Right lobe of liver (tissue), 6 donors: ENCODE measurements at regions not wholly inside any gene's neighbourhood (a gene's known extent, or its start where the extent isn't known, plus 50 kb on each side); places are given as distances from the start of the nearest gene placed in this dataset.

Source experiments
- ATAC-seq, 4 donors: fragments of 200-7000 bp; cut with Tn5 transposase; one replicate each; pipeline ENCODE4 v1.9.1; 2020; ENCODE audit warnings: mild to moderate bottlenecking in 4 of 4, moderate library complexity in 4 of 4
- DNase-seq, 3 donors: peaks; one replicate each; pipeline ENCODE4 v3.0.0-alpha.2; 2020
- H3K27ac ChIP-seq, 3 donors: fragments of 200-600 bp; one replicate each; pipeline ENCODE4 v1.8.0; 2022
- H3K27me3 ChIP-seq, 2 donors: fragments of 200-600 bp; one replicate each; pipeline ENCODE4 v1.8.0; 2022
- H3K36me3 ChIP-seq, 4 donors: fragments of 200-600 bp; sonication (generic) in 1 of 4; one replicate each; pipeline versions ENCODE4 v1.5.1 to v1.8.0; 2017 to 2022; ENCODE audit warnings: control low read depth in 1 of 4
- H3K4me1 ChIP-seq, 4 donors: fragments of 200-600 bp; sonication (generic) in 1 of 4; one replicate each; pipeline versions ENCODE4 v1.5.1 to v1.8.0; 2017 to 2022; ENCODE audit warnings: control low read depth in 1 of 4
- H3K4me3 ChIP-seq, 3 donors: fragments of 200-600 bp; one replicate each; pipeline ENCODE4 v1.8.0; 2022
- H3K9me3 ChIP-seq, 4 donors: fragments of 200-600 bp; sonication (generic) in 1 of 4; one replicate each; pipeline versions ENCODE4 v1.5.1 to v1.8.0; 2017 to 2022; ENCODE audit warnings: control low read depth in 1 of 4
- POLR2A ChIP-seq: fragments of 450-650 bp; IDR thresholded peaks from one replicate; pipeline ENCODE4 v1.6.1; 2017; ENCODE audit warnings: antibody characterized with exemption, mild to moderate bottlenecking
- WGBS: methylation state at CpG from one replicate; pipeline ENCODE4 v1.1.6; 2018; ENCODE audit warnings: low coverage, low lambda C conversion rate; ENCODE audit not compliant: insufficient coverage; ENCODE audit errors: missing lambda C conversion rate; 5-methylcytosine and 5-hydroxymethylcytosine counted together
- intact Hi-C, 2 donors: fragments of 100-400 bp; cut with DNase I; formaldehyde crosslinking; loops; one replicate each; pipeline versions ENCODE4 v1.11.2 to v1.14.1; 2022
- TF ChIP-seq, protein P1 (sequence below), 4 donors: fragments of 200-600 bp in 3 of 4; fragments of 450-650 bp in 1 of 4; IDR thresholded peaks; one replicate each; pipeline versions ENCODE4 v1.5.1 to v1.8.0; 2016 to 2022; ENCODE audit warnings: antibody characterized with exemption in 4 of 4, mild to moderate bottlenecking in 2 of 4
- donor health status: DM: no; HTN: yes; CAD: no.
- donor health status: DM: no; HTN: no; CAD: no.
- donor health status: DM: no; HTN: no; CAD: no.
- donor health status: DM: no; HTN: yes; CAD: no.
- donor health status: DM: no; HTN: yes; CAD: no.

DNA sequence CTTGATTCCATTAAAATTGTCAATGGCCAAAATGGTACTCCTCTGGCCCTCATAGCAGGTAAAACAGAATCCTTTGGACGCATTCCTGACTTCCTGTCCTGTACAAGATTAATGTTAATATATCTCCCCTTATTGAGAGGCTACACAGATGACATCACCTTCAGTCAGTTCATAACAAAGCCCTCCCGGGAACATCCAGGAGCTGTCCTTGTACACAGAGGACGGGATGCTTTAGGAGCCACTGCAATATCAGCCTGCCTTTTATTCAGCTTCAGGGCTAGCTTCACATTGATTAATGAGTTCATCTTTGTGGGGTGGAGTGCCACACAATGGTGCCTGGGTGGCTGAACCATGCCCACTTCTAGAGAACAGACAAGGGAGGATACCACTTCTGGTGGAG lies 235.1 kb downstream of the NRIP1 start:
- WGBS: 80% methylated on average over 2 of the region's 3 CpGs
- Histone ChIP-seq H3K27ac (no peak overlapping the region), H3K4me1 (no peaks in the 10 kb centered on the region), H3K4me3 (no peak overlapping the region), H3K27me3 (no peaks in the 10 kb centered on the region), H3K36me3 (no peaks in the 10 kb centered on the region), H3K9me3 (no peaks in the 10 kb centered on the region)
- DNase-seq (no peak), ATAC-seq (no peak)
- no peak for TF ChIP-seq POLR2A
- TF ChIP-seq, protein P1, sequence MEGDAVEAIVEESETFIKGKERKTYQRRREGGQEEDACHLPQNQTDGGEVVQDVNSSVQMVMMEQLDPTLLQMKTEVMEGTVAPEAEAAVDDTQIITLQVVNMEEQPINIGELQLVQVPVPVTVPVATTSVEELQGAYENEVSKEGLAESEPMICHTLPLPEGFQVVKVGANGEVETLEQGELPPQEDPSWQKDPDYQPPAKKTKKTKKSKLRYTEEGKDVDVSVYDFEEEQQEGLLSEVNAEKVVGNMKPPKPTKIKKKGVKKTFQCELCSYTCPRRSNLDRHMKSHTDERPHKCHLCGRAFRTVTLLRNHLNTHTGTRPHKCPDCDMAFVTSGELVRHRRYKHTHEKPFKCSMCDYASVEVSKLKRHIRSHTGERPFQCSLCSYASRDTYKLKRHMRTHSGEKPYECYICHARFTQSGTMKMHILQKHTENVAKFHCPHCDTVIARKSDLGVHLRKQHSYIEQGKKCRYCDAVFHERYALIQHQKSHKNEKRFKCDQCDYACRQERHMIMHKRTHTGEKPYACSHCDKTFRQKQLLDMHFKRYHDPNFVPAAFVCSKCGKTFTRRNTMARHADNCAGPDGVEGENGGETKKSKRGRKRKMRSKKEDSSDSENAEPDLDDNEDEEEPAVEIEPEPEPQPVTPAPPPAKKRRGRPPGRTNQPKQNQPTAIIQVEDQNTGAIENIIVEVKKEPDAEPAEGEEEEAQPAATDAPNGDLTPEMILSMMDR (IDR thresholded peaks at IDR 0.05): no peak
- intact Hi-C loops: no loop called here

DNA sequence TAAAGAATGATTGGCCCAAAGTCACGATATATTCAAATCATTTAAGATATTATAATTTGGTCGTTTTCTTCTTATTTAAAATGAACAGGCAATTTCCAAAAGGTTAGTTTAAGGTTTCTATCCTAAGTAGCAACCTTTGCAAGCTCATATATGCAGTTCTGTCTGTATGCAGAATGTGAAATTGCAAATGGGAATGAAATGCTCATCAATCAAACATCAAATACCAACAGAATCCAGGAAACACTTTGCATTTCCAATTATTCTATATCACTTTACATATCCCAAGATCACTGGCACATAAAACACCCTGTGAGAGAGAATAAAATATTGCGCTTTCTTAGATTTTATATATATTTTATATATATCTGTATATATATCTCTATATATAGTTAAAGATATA lies 237.3 kb downstream of the NRIP1 start:
- WGBS: 70% methylated on average over 3 of the region's 3 CpGs
- Histone ChIP-seq H3K36me3 (no peaks in the 10 kb centered on the region), H3K4me1 (no peaks in the 10 kb centered on the region), H3K4me3 (no peak overlapping the region), H3K9me3 (no peaks in the 10 kb centered on the region), H3K27ac (no peak overlapping the region), H3K27me3 (no peaks in the 10 kb centered on the region)
- intact Hi-C loops: no loop called here
- TF ChIP-seq, protein P1 (IDR thresholded peaks at IDR 0.05): no peak
- TF ChIP-seq POLR2A: no peak
- no peak for DNase-seq
- no peak for ATAC-seq

DNA sequence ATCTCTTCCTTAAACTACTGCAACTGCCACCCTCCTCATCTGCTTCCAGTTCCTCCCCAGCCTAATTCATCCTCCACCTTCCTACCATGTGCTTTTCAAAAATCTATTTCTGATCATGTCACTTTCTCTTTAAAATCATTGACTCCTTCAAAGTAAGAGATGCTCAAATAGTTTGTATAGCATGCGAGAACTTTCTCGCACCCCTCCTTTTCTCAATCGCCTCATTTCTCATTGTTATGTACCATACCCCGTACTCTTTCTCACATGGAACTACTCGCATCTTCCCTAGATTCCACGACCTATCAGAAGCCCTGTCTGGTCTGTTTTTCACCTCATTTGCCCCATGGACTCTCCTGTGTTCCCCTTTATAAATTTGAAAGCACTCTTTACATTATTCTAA lies 238.2 kb downstream of the NRIP1 start:
- DNase-seq (no peak), ATAC-seq (no peak)
- H3K4me1 ChIP-seq: no peaks in the 10 kb centered on the region
- intact Hi-C loops: no loop called here
- no peaks in the 10 kb centered on the region for H3K27me3 ChIP-seq
- 84% methylated on average over 6 of the region's 6 CpGs for WGBS
- no peaks in the 10 kb centered on the region for H3K36me3 ChIP-seq
- H3K9me3 ChIP-seq: no peaks in the 10 kb centered on the region
- no peak overlapping the region for H3K27ac ChIP-seq
- no peak for TF ChIP-seq POLR2A
- TF ChIP-seq, protein P1 (IDR thresholded peaks at IDR 0.05): no peak
- no peak overlapping the region for H3K4me3 ChIP-seq

DNA sequence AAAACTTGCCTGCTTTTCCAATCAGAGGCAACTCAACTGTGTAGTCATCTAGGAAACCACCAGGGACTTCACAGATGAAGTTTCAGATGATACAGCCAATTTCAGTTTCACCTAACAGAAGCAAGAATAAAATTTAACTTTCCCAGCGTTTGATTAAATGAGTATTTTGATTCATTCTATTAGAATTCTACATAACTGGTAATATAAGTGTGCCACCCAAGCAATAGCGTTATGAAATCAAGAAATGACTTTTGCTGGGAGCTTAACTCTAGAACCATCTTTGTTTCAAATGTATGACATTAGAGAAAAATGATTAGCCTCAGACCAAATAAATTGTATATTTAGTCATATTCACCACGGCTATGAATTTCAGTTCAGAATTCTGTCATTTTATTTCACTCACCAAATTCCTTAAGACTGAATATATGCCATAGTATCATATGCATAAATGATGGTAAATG lies 239.3 kb downstream of the NRIP1 start:
- Histone ChIP-seq H3K27me3 (no peaks in the 10 kb centered on the region), H3K36me3 (no peaks in the 10 kb centered on the region), H3K4me1 (no peaks in the 10 kb centered on the region), H3K4me3 (no peak overlapping the region), H3K9me3 (no peaks in the 10 kb centered on the region), H3K27ac (no peak overlapping the region)
- DNase-seq (no peak), ATAC-seq (no peak)
- WGBS: 76% methylated on average over 3 of the region's 3 CpGs
- TF ChIP-seq, protein P1 (IDR thresholded peaks at IDR 0.05): no peak
- no peak for TF ChIP-seq POLR2A
- intact Hi-C loops: no loop called here

DNA sequence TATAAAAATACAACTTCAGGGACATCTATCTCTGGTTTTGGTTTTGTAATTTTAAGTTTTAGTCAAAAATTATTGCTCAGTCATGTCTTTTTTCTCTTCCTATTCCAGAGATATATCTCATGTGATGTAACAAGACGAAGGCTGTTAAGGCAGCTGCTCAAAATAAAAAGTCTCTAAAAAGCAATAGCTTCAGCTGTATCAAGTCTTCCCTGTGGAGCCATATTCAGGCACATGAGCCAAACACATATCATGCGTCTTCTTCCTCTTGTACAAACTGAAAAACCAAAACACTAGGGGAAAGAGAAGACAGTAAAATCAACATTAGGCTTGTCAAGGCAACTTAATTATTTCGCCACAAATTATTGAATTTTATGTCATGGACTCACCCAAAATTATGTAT lies 240.7 kb downstream of the NRIP1 start:
- intact Hi-C loops: no loop called here
- 92% methylated on average over 3 of the region's 3 CpGs for WGBS

More for the DNA sequence above, 240.7 kb downstream of the NRIP1 start:
- Histone ChIP-seq H3K27me3 (no peaks in the 10 kb centered on the region), H3K27ac (no peak overlapping the region), H3K36me3 (no peaks in the 10 kb centered on the region), H3K4me3 (no peak overlapping the region), H3K4me1 (no peaks in the 10 kb centered on the region), H3K9me3 (no peaks in the 10 kb centered on the region)
- TF ChIP-seq, protein P1 (IDR thresholded peaks at IDR 0.05): no peak
- TF ChIP-seq POLR2A: no peak
- ATAC-seq: no peak
- DNase-seq: no peak
